ENCODE measurements at regions not wholly inside any gene's neighbourhood (a gene's known extent, or its start where the extent isn't known, plus 50 kb on each side); places are given as distances from the start of the nearest gene placed in this dataset.
"Not testable (repeated sequence)": the region's sequence is repeated elsewhere in the genome, so short reads cannot be mapped to it uniquely, and the experiment has no call there.

DNA sequence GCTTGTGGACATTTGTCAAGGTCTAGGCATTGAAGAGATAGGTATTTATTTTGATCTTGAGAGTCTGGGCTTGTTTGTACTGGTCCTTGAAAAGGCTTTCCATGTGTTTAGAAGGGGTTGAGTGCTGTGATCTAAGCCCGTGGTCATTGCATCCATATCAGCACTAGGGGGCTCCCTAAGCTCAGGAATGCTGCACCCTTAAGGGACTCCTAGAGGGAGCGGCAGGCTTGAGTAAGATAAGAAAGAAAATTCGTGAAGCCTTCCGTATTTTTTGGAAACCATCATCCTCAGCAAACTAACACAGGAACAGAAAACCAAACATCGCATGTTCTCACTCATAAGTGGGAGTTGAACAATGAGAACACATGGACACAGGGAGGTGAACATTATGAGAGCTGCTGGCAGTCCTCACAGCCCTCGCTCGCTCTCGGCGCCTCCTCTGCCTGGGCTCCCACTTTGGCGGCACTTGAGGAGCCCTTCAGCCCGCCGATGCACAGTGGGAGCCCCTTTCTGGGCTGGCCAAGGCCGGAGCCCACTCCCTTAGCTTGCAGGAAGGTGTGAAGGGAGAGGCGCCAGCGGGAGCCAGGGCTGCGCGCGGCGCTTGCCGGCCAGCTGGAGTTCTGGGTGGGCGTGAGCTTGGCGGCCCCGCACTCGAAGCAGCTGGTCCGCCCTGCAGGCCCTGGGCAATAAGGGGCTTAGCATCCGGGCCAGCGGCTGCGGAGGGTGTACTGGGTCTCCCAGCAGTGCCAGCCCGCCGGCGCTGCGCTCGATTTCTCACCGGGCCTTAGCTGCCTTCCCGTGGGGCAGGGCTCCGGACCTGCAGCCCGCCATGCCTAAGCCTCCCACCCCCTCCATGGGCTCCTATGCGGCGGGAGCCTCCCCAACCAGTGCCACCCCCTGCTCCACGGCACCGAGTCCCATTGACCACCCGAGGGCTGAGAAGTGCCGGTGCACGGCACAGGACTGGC lies 201.2 kb upstream of the PCDH18 start:
- TF ChIP-seq, protein P1, sequence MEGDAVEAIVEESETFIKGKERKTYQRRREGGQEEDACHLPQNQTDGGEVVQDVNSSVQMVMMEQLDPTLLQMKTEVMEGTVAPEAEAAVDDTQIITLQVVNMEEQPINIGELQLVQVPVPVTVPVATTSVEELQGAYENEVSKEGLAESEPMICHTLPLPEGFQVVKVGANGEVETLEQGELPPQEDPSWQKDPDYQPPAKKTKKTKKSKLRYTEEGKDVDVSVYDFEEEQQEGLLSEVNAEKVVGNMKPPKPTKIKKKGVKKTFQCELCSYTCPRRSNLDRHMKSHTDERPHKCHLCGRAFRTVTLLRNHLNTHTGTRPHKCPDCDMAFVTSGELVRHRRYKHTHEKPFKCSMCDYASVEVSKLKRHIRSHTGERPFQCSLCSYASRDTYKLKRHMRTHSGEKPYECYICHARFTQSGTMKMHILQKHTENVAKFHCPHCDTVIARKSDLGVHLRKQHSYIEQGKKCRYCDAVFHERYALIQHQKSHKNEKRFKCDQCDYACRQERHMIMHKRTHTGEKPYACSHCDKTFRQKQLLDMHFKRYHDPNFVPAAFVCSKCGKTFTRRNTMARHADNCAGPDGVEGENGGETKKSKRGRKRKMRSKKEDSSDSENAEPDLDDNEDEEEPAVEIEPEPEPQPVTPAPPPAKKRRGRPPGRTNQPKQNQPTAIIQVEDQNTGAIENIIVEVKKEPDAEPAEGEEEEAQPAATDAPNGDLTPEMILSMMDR (IDR thresholded peaks at IDR 0.05), result peak in 4 of 6 experiments; percentile 22 to 52 (median 40)
- not testable (repeated sequence) for TF ChIP-seq POLR2AphosphoS5 (IDR thresholded peaks at IDR 0.05)

All from upper lobe of left lung (tissue), 4 donors.